Pulmonary artery endothelial cell (primary cell): ENCODE measurements at regions not wholly inside any gene's neighbourhood (a gene's known extent, or its start where the extent isn't known, plus 50 kb on each side); places are given as distances from the start of the nearest gene placed in this dataset.

Experiments
- DNase-seq: peaks from one replicate; pipeline ENCODE4 v3.0.0-alpha.2; 2011; ENCODE audit warnings: low read depth, low spot score

DNA sequence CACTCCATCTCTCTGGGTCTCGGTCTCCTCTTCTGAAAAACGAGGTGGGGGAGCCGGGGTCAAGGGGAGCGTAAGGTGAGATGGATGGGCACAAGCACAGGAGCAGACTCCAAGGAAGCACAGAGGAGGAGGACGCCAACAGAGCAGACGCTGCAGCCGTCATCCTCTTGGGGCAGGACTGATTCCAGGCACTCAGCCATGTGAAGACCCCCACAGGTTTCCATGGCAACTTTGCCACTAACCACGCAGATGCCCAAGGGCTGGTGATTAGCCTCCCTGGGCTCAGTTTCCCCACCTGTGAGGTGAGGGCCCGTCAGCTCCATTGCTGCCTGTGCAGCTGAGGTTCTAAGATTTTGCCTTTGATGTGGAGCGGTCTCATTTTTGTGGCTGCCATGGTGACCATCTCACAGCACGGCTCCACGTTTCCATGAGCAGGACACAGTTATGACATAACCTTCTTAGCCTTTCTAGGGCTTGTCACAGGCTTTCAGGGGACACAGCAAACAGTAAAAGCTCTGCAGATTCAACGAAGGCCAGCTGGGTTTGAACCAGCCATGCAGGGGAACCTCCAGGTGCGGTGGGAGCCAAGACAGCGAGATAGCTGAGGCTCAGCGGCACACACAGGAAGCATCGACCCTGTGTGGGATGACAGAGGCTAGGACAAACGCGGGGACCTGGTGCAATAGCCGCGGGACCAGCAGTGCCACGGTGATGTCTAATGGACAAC lies 170.3 kb downstream of the NUP210 start:
- DNase-seq, result no peak

DNA sequence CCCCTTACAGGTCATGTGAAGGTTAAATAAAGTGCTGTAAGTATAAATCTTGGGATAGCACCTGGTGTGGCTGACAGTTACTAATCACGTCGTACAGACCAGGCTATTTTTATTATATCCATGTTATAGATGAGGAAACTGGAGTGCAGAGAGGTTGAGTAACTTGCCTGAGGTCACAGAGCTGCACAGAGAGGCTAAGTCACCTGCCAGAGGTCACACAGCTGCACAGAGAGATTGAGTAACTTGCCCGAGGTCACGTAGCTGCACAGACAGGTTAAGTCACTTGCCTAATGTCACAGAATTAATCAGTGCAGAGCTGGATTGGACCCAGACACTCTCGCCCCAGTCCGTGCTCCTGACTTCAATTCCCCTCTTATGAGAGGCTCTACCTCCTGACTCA lies 171.5 kb downstream of the NUP210 start:
- DNase-seq, result no peak

DNA sequence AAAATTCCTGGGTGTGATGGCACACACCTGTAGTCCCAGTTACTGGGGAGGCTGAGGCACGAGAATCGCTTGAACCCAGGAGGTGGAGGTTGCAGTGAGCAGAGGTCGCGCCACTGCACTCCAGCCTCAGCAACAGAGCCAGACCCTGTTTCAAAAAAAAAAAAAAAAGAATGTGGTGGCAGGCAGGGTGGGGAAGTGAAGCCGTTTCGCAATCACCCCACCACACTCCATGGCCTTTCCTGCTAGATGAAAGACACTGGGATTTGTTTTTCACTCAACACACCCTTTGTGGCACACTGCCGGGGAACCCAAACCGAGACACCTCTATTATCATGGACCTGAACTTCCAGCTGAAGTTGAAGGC lies 172.4 kb upstream of the IQSEC1 start:
- no peak for DNase-seq

DNA sequence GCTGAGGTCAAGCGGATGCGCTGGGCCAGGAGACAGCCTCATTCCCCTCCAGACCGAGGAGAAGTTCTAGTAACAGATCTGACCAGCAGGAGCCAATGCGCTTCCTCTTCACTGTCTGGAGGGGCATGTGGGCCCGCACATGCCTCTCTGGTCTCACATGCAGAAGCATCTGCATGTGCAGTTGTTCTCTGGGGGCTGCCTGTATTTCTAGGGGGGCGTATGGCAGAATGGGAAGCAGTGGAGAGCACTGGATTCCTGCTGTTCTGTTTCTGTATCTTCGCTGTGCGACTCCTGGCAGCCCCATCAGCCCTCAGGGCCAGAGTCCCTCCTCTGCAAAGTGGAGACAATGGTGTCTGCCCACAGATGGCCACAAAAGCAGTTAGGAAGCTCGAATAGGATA lies 170.4 kb upstream of the IQSEC1 start:
- no peak for DNase-seq

DNA sequence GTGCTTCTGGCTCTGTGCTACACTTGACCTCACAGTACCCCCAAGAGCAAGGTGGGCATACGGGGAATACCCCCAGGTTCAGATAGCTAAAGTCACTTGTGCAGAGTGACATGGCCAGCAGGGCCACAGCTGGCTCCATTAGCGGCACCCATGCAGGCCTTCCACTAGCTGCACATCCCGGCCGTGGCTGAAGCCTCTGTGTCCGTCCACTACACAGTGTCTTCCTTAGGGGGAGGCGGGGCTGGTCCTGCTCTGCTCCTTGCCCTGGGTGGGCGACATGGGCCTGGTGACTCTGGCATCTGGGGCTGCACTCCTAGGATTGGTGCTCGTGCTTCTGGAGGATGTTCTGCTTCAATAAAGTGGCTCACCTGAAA lies 169.1 kb upstream of the IQSEC1 start:
- no peak for DNase-seq

DNA sequence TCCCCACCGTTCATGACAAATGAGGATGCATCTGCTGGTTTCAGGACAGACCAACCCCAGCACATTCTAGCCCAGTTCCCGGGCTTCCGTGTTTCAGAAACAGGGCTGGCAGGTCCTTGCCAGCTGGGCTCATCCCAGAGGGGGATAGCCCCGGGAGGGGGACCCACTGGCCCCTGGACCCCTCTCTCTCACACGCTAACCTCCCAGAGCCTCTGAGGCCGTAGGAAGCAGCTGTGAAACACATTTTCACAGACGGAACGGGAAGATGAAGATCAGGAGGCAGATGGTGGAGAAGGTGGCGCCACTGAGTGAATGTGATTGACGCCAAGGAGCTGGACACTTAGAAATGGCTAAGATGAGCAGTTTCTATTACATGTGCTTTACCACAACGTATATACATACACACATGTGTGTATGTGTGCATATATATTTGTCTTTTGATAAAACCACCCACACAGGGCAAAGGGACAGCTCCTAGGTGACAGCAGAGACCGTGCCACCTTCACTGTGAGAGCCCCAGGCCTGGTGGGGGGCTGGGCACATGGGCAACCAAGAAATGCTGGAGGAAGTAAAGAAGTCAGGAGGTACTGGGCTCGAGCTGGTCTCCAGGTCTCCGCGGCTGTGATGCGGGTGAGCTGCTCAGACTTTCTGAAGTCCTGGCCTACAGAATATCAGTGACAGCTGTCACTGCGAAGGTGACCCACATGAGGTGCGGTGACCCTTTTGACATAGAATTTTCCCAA lies 168.6 kb upstream of the IQSEC1 start:
- DNase-seq, result no peak

DNA sequence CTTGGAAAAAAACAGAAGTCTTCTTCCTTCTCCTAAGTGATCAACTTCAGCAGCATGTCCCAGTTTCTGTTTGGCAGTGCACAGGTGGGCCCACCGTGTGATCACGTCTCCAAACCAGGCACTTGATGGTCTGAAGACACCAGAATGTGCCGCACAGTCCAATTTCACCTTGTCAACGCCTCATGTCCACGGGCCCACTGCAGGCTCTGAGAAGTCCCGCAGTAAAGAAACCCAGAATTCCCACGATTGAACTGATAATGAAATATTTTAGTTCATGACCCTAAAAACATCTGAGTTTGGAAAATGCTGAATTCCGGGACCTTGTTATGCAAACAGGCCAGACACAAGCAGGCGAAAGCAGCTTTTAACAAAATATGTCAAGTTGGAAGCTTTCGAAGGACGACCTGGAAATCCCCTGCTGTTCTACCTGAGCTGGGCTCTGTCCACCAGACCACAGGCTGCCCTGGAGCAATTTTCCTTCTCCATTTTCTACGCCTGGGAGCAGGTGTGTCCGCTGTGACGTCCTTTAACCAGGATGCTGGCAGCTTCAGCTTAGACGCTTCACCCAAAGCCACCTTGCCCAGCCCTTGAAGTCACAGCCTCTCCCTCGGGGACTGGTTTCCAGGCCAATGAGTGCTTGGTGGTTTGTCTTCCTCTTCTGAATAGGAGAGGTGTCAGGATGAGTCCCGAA lies 167.8 kb upstream of the IQSEC1 start:
- no peak for DNase-seq

DNA sequence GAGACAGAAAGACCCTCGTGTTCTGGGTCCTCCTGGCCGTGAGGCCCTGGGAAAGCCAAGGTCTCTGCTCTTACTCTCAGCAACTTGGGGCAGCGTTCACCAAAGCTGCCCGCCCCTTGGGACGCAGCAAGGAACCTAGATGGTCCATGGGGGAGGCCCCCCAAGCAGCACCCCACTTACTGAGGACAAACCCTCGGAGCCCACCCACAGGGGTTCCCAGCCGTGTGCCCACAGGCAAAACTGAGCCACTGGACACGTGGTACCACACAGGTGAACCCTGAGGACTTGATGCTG lies 166.2 kb upstream of the IQSEC1 start:
- DNase-seq, result no peak

DNA sequence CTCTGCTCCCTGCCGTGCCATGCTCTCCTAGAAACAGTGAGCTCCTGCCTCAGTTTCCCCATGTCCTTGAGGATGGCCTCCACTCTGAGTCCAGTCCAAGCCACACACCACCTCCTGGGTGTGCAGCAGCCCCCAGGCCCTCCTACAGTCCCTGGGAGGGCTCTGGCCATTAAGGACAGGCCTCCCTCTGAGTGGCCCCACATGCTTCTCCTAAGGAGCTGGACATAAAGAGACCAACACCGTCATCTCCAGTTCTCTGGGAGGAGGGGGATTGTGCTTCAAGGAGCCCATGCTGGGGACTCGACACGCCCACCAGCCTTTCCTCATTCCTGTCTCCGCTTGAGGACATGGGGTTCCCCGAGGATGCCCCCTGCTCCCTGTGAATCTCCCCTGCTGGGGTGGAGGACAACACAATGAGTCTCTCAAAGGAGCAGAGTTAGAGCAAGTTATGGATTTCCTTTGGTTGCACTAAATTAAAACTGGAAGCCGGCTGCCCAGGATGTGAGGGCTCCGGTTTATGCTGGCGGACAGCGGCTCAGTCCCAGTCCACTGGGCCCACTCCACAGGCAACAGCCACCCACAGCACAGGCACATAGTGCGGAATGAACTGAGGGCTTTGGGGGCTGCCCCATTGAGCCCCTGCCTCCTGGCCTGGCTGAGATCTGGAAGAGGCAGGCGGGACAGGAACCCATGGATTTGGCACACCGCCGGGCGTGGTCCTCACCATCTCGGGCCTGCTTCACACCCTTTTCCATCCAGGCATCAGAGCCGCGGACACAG lies 165.6 kb upstream of the IQSEC1 start:
- no peak for DNase-seq

DNA sequence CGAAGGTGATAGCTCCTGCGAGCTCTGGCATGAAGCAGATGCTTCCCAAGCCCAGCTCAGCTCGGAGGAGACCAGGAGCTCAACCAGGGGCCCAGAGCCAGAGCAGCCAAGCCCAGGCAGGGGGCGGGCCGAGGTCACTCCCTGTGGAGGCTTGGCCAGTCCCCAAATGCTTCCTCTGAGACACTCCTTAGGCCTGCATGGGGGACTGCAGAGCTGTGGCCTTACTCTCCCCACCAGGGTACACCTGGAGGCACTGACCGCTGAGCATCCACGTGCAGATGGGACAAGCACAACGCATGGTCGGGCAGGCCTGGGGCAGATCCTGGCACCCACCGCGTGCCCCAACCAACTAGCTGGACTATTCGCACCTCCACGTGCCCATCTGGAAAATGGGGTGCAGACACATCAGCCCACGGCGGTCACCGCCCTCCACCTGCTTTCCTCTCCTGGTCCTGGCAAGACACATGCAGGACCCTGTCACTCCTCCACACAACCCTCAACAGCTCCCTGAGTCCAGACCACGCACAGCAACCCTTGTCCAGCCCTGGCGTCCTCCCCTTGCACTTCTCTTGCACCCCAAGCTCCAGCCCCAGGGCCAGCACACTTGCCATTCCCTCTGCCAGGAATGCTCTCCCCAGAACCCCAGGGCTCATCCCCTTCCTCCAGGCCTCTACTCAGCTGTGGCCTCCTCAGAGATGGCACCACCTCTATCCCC lies 164.7 kb upstream of the IQSEC1 start:
- DNase-seq, result no peak

DNA sequence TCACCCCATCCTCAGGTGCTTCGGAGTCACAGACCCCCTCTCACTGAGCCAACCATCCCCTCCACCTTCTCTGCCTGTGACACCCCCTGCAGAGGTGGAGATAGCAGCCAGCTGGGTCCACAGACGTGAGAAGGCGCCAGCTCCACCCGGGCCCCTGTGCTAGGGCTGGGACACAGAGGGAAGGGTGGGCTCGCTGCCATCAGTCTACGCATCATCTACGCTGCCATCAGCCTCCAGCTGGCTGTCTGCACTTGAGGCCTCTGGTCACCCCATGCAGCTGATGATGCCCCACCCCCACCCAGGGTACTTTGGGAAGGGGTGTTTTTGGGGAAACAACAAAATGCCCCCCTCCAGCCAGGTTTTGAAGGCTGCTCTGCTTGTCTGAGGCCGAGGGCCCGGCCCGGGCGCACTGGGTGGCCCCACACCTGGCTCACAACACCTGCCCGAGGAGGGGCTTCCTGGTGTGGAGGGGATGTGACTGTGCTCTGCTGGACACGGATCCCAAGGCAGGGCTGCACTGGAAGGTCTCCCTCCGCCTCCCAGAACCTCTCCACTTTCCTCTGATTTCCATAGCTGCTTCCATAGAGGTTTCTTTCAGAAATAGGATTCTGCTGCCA lies 163.4 kb upstream of the IQSEC1 start:
- no peak for DNase-seq

DNA sequence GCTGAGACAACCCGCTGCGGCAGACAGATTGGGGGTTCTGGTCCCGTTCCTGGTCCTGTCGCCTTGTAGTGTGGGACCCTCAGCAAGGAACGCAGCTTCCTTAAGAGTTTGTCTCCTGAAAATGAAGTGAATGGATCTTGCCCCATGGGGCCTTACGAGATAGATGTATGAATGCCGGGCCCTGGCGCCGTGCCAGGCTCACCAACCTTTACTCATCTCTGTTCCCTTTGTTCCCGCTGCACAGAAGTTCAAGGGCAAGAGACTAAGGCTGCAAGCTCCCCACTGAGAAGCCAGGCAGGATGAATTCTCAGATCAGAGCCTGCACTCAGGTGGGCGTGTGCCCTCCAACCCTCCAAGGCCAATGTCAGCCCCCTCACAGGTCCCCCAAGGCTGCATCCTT lies 162.7 kb upstream of the IQSEC1 start:
- DNase-seq, result no peak

DNA sequence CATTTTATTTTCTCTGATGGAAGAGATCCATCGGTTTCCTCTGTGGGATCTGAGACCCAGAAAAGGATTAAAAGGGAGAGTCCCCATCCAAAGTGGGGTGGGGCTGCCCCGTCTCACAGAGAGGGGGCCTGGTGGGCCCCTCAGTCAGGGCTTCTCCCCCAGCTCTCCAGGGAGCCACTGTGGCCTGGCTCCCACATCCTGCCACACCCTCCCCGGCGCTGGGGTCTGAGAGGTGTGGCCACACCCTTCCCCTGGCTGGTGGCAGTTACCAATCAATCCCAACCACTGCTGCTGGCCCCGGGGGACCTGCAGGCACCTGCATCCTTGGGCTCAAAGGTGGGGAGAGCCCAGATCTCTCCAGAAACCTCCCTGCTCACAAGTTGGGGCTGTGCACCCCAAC lies 161.8 kb upstream of the IQSEC1 start:
- DNase-seq, result no peak

DNA sequence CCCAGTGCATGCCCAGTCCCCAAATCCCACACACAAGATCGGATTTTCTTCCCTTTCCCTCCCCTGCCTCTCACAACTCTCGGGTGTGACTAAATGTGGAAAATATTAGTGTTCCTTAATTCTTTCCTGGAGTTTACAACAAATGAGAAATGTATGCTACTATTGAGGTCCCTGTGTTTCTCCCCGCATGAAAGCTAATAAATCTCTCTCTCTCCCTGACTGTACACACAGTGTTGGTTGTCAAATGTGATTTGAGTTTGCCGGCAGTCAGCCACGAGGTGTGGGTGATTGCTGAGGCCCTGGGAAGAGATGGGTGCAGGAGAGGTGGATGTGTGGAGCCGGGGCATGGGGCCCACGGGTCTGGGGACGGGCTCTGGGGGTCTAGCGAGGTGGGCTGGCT lies 161.4 kb upstream of the IQSEC1 start:
- DNase-seq, result no peak

DNA sequence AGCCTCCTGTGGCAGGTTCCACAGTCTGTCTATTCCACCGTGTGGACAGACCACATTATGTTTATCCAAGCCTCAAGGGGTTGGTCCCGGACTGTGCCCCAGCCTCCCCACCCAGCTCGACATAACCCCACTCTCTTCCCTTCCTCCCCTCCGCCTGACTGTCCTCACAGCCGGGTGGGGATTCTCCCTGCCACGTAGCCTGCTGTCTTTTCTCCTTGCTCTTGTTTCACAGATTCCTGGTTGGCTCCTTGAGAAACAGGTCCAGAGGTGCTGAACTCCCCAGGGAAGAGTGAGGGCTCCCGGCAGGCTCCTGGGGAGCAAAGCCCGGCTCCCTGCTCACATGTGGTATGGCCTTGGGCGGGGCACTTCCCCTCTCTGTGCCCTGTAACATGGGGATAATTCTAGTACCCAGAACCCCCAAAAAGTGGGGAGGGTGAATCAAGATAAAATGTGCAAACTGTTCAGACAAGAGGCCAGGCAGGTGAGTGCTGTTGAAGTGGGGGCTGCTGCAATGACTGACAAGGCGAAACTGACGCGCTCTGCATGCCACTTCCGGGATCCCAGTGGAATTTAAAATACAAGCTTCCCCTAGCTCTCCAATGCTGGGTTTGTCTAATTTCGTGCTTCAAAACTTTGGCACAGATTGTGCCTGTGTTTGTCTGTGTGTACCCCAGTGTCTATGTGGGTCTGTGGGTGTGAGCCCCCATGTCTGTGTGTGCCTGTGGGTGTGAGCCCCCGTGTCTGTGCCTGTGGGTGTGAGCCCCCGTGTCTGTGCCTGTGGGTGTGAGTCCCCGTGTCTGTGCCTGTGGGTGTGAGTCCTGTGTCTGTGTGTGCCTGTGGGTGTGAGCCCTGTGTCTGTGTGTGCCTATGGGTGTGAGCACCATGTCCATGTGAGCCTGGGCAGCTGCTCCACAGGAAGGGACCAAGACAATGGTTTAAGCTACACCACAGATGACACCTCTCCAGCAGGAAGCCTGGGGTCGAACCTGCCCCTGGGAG lies 160.6 kb upstream of the IQSEC1 start:
- DNase-seq, result no peak

DNA sequence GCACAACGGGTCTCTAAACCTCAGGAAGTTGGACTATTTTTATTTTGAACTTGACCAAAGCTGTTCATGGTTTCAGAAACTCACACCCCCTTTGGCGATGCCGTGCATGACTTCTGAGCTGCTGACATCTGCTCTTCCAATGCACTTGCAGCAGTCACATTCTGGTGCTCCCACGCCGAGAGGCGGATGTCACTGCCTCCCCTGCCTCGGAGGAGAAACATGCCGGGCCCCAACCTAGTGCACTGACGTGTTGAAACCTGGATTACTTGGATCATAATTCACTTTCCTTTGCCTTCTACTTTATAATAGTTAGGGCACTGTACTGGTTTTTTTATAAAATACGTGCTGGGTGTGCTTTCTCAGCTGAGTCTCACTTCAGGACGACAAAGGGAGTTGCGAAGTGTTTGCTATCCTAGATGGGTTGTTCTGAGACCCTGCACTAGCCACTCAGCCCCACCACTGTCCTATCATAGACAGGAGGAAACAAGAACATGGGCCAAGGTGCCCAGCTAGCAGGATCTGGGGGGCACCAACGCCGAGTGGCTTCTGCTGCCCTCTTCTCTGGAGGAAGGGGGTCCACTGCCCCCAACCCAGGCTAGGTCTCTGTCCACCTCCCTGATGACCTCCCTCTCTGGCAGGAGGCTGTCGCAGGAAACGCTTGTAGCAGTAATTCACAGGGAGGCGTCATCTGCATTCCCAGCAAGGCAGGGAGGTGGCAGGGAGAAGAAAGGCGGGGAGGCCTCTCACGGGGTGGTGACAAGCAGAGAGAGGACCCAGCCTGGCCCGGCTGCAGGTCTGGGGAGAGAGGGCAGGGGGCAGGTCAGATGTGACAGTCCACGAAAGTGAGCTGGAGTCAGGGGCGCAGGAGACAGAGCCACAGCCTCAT lies 158.8 kb upstream of the IQSEC1 start:
- no peak for DNase-seq

DNA sequence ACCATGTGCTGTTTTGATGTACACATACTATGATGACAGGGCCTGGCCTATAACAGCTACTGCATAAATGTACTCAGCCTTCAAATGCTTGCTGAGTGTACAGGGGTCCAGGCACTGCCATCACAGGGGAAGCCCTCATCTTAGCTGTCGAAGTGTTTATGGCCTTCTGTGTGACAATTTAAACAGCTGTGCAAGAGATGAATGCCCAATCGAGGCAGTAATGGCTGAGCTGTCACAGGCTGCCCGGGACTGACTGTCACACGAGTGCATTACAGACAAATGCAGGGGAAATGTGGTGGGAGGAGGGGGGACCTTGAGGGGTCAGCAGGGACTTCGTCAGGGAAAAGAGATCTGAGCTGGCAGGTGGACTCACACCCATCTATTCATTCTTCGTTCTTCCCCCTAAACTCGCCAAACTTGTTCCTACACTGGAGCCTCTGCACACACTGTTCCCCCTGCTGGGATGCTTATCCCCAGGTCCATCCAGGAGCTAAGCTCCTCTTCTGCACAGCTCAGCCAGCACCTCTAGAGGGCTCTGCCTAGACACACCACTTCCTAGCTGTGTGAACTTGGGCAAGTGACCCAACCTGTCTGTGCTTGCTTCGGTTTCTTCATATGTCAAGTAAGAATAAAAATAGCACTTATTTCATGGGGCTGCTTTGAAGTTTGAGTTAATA lies 156.2 kb upstream of the IQSEC1 start:
- DNase-seq, result no peak

DNA sequence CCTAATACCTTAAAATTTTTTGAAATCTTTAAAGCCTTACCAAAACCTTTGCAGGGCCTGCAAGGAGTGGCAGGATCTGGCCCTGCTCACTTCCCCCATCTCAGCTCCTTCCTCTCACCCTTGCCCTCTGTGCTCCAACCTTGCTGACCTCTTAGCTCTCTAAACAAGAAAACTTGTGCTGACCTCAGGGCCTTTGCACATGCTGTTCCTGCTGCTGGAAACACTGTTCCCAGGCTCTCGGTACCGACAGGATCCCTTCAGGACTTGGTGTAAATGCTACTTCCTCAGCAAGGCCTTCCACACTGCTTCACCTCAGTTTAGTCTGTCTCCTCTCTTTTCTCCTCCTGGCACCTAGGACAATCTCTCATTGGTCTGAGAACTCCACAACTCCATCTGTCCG lies 155.4 kb upstream of the IQSEC1 start:
- DNase-seq, result no peak
